ENCODE measurements at regions not wholly inside any gene's neighbourhood (a gene's known extent, or its start where the extent isn't known, plus 50 kb on each side); places are given as distances from the start of the nearest gene placed in this dataset.

DNA sequence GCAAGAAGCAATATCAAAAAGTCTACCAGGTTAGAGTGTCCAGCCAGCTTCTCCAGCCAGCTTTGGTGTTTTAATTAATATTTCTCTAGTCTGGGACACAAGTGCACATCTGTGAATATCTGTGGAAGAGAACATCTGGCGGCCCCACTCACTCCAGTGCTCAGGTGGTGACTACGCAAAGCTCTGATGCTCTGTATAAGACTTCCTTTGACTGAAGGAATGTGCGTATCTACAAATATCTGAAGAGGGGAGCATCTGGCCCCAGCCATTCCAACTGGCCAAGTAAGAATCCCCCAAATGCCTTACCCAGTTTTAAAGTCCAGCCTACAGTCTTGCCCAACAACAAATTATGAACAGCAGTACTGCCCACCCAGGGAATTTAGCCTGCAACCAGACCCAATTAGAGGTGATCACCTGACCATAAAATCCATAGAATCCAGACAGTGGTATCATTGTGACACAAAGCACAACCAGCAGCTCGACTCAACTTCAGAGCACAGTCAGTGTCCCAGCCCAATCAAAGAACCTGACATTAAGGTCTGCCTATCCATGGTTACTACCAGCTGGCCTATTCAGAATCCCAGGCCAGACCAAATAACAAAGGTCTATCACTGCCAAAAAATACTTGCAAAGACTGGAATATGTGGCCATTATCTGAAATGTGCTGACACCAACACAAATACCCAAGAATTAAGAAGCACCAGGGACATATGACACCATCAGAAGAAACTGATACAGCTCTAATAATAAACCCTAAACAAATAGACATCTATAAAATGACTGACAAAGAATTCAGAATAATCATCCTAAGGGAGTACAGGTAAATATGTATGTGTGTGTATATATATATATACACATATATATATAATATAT is 76.1 kb upstream of the MANEA start:
- DNase-seq (ENCODE audit: low read depth) = no peak

- DNase-seq (ENCODE audit: low read depth) = no peak
Observed at GRCh38 chr6:95503568-95503967, 73.8 kb upstream of the MANEA start.

GRCh38 chr6:95511404-95511803 is 65.9 kb upstream of the MANEA start:
- DNase-seq (ENCODE audit: low read depth) = no peak

GRCh38 chr6:95515975-95516374 is 61.4 kb upstream of the MANEA start:
- no peak for DNase-seq (ENCODE audit: low read depth)

- DNase-seq (ENCODE audit: low read depth) = no peak
Observed at GRCh38 chr6:95517004-95517403, 60.3 kb upstream of the MANEA start.

DNA sequence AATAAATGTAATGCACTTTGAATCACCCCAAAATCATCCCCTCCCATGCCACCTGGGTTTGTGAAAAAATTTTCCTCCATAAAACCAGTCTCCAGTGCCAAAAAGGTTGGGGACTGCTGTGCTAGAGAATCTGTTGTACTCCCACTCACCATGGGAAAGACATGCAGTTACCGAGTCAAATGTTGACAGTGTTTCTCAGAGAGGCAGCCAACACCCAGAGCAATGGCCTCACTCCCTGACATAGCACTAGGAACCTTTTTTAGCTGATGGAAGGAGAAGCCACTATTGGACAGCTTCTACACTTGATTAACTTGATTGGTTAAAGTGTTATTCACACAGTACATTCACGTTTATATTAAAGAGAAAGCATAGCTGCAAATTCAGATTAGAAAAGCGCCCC is 59.8 kb upstream of the MANEA start:
- no peak for DNase-seq (ENCODE audit: low read depth)

DNA sequence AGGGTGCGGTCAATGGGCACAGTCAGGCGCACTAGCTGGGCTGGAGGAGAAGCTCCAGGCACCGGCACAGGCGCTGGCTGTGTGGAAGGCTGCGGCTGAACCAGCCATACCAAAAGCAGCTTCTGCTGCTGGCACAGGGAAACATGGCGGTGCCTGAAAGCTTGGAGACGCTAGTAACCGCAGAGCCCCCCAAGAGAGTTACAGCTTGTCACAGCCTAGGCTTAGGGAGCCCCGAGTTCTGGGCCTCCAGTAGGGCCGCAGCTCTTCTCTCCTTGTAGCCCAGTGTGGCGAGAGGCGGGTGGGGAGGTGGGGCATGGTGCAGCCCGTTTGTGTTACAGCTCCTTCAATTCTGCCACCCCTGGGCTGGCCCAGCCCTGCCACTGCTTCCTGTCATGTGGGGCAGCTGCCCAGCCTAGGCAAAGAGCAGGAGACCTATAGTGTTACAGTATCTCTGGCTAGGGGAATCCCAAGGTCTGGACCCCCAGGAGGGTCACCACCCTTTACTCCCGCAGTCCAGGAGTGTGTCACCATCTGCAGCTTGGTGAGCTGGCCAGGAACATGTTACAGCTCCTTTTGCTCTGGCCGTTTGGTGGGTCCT is 58.6 kb upstream of the MANEA start:
- no peak for DNase-seq (ENCODE audit: low read depth)

- no peak for DNase-seq (ENCODE audit: low read depth)
Observed at GRCh38 chr6:95519228-95520037, 57.9 kb upstream of the MANEA start.

GRCh38 chr6:95521181-95521580 is 56.2 kb upstream of the MANEA start:
- no peak for DNase-seq (ENCODE audit: low read depth)

Data from fibroblast of the conjunctiva (primary cell).